Muscle of leg (tissue), 3 donors: ENCODE measurements at regions not wholly inside any gene's neighbourhood (a gene's known extent, or its start where the extent isn't known, plus 50 kb on each side); places are given as distances from the start of the nearest gene placed in this dataset.
"Not testable (repeated sequence)": the region's sequence is repeated elsewhere in the genome, so short reads cannot be mapped to it uniquely, and the experiment has no call there.

Source experiments
- DNase-seq: peaks from one replicate; pipeline ENCODE4 v3.0.0; 2013
- H3K27ac ChIP-seq: one replicate; pipeline ENCODE4 v1.5.1; 2013; ENCODE audit warnings: mild to moderate bottlenecking, low read length, control low read depth
- H3K27me3 ChIP-seq: one replicate; pipeline ENCODE4 v1.6.1; 2013; ENCODE audit warnings: low read length; ENCODE audit not compliant: control insufficient read depth, insufficient read depth
- H3K36me3 ChIP-seq: one replicate; pipeline ENCODE4 v1.6.1; 2013; ENCODE audit warnings: low read length; ENCODE audit not compliant: control insufficient read depth, insufficient read depth
- H3K4me1 ChIP-seq: one replicate; pipeline ENCODE4 v1.6.1; 2013; ENCODE audit warnings: low read length; ENCODE audit not compliant: control insufficient read depth, insufficient read depth
- H3K4me3 ChIP-seq: one replicate; pipeline ENCODE4 v1.5.1; 2013; ENCODE audit warnings: low read length, control low read depth
- H3K9me3 ChIP-seq: replicated peaks from 2 replicates; pipeline ENCODE4 v1.6.1; 2013; ENCODE audit warnings: low read depth, low read length; ENCODE audit not compliant: control insufficient read depth
- WGBS: methylation state at CpG from one replicate; pipeline ENCODE4 v1.1.5; 2013; ENCODE audit warnings: missing lambda C conversion rate; ENCODE audit not compliant: insufficient coverage; 5-methylcytosine and 5-hydroxymethylcytosine counted together

DNA sequence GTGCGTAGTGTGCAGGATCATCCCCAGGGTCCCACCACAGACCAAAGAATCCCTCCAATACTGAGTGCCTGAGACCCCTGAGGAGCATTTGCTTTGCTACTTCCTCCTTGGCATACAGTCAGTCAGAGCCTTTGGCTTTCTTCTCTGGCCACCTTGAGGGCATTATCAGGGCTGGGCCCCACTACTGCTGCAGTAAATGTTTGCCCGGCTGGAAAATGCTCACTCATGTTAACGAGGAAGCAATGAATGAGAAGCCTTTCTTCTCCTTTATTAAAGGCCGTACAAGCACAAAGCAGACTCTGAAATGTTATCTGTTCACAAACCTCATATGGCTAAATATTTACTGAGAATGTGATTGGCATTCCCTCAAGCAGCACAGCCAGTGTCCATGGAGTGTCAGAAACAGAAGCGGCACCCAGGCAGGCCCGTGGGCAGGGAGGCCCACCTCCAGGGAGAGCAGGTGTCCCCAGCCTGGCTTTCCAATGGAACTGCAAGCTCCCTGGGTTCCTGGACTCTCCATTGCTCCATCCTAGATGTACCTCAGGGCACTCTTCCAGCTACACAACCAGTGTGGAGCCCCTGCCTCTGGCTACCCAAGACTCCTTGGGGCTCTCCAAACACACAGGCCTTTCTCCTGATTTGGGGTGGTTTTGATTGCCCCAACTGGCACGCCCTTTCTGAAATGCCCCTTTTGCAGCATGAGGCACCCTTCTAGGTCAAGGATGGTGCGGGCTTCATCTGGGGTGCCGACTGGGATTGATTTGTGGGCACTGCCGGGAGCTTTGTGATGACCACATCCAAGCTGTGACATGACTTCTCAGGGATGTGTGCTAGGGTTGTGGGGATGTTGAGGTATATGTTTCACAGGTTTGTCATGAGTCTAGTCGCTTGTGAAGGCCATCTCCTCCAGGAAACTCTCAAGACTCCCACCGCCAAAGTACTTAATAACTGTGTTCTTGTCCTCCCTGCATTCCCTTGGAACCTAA lies 195.6 kb downstream of the FAM43A start:
- DNase-seq: peak; percentile 35
- H3K36me3 ChIP-seq: no peaks in the 10 kb centered on the region
- H3K4me1 ChIP-seq: peaks cover 40% of the 10 kb centered on the region
- no peak overlapping the region for H3K27ac ChIP-seq
- peaks cover 2% of the 10 kb centered on the region for H3K27me3 ChIP-seq
- H3K9me3 ChIP-seq: peaks cover 15% of the 10 kb centered on the region
- H3K4me3 ChIP-seq: no peak overlapping the region
- 67% methylated on average over 3 of the region's 12 CpGs for WGBS

DNA sequence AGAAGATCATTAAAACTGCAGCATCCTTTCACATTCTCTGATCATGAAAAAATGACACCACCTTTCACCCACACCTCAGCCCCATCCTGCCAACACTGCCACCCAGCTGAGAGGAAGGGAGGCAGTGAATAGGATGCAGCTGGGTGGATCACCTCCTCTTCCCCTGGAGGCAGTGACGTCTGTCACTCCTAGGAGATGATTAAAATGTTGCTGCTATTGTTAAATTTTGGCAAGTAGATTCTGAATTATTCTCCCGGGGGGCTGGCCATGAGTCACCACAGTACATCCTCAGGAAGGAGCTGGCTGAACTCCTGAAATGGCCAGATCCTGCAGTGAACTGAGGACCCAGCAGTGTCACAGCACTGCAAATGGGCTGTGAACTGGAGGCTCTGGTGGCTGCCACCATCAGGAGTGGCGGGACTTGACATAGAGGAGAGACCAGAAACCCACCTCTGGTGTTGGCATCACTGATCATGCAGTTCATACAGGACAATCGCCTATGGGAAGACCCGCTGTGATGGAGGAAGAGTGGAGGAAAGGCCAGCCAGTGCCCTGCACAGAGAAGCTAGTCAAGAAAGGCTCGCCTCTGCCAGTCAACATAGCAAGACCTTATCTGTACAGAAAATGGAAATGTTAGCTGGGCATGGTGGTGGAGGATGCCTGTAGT lies 199.1 kb downstream of the FAM43A start:
- peaks cover 20% of the 10 kb centered on the region for H3K4me1 ChIP-seq
- no peak overlapping the region for H3K27ac ChIP-seq
- DNase-seq: no peak
- WGBS: 100% methylated on average over 5 of the region's 6 CpGs
- peaks cover 15% of the 10 kb centered on the region for H3K9me3 ChIP-seq
- H3K27me3 ChIP-seq: no peaks in the 10 kb centered on the region
- no peak overlapping the region for H3K4me3 ChIP-seq
- H3K36me3 ChIP-seq: no peaks in the 10 kb centered on the region

DNA sequence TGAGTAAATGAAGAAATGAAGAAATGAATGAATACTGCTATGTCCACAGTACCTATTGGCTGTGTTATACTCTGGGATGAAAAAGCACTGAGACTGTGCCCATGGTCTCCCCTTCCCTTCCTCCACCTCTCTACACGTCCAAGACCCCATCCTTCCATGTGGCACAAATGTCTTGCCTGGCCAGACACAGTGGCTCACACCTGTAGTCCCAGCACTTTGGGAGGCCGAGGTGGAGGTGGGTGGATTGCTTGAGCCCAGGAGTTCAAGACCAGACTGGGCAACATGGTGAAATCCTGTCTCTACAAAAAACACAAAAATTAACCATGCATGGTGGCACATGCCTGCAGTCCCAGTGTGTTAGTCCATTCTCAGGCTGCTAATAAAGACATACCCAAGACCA lies 200.1 kb downstream of the FAM43A start:
- no peak for DNase-seq
- H3K4me3 ChIP-seq: no peak overlapping the region
- H3K27ac ChIP-seq: no peak overlapping the region
- peaks cover 10% of the 10 kb centered on the region for H3K4me1 ChIP-seq
- H3K9me3 ChIP-seq: peaks cover 15% of the 10 kb centered on the region
- no peaks in the 10 kb centered on the region for H3K27me3 ChIP-seq
- no CpG with 5 or more reads among the region's 2 CpGs for WGBS
- no peaks in the 10 kb centered on the region for H3K36me3 ChIP-seq

- no peak for DNase-seq
- no peaks in the 10 kb centered on the region for H3K27me3 ChIP-seq
- H3K36me3 ChIP-seq: no peaks in the 10 kb centered on the region
- peaks cover 2% of the 10 kb centered on the region for H3K4me1 ChIP-seq
- 92% methylated on average over 2 of the region's 2 CpGs for WGBS
- no peak overlapping the region for H3K4me3 ChIP-seq
- H3K27ac ChIP-seq: no peak overlapping the region
- H3K9me3 ChIP-seq: peaks cover 15% of the 10 kb centered on the region
These were observed 201.2 kb downstream of the FAM43A start for GRCh38 chr3:194886836-194887235.

- DNase-seq, H3K36me3 ChIP-seq, H3K4me1 ChIP-seq, H3K27me3 ChIP-seq, H3K4me3 ChIP-seq, H3K27ac ChIP-seq: not testable (repeated sequence)
- WGBS: no CpG with 5 or more reads among the region's 3 CpGs
- H3K9me3 ChIP-seq: peaks cover 15% of the 10 kb centered on the region
These were observed 202.4 kb downstream of the FAM43A start for GRCh38 chr3:194888062-194888461.

DNA sequence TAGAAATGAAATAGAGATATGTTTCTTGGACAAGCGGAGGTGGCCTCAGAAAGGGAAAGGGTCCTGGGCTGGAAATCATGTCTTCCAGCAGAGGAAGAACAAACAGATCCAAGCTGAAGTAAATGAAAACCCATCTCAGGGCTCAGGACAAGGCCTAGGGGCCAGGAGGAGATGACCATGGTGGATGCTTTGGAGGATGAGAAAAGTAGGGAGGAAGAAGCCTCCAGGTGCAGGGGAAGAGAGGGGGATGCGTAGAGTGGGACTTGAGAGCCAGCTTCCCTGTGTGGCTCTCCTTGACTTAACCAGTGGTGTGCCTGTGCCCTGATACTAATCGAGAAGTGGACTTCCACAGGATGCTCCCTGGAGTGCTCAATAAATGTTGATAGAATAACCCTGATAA lies 203.2 kb downstream of the FAM43A start:
- WGBS: 81% methylated on average over 2 of the region's 3 CpGs
- Histone ChIP-seq H3K36me3 (no peaks in the 10 kb centered on the region), H3K4me3 (no peak overlapping the region), H3K9me3 (peaks cover 10% of the 10 kb centered on the region), H3K27me3 (no peaks in the 10 kb centered on the region), H3K4me1 (peaks cover 2% of the 10 kb centered on the region), H3K27ac (no peak overlapping the region)
- DNase-seq: no peak

DNA sequence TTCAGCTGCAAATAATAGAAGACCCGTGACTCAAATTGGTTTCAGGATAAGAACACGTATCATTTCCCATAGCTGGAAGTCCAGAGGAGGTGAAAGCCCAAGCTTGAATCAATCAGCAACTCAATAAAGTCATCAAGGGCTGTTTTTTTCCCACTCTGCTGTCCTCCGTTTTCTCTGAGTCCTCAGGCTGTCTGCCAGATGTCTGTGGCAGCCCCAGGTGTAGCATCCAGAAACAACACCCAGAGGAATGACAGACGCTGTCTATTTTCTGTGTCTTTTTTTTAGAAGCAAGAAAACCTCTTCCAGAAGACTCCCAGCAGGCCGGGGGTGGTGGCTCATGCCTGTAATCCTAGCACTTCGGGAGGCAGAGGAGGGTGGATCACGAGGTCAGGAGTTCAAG lies 204.4 kb downstream of the FAM43A start:
- H3K4me1 ChIP-seq: no peaks in the 10 kb centered on the region
- peaks cover 6% of the 10 kb centered on the region for H3K9me3 ChIP-seq
- H3K27ac ChIP-seq: no peak overlapping the region
- H3K27me3 ChIP-seq: no peaks in the 10 kb centered on the region
- WGBS: 34% methylated on average over 4 of the region's 7 CpGs
- H3K36me3 ChIP-seq: no peaks in the 10 kb centered on the region
- no peak for DNase-seq
- H3K4me3 ChIP-seq: no peak overlapping the region

DNA sequence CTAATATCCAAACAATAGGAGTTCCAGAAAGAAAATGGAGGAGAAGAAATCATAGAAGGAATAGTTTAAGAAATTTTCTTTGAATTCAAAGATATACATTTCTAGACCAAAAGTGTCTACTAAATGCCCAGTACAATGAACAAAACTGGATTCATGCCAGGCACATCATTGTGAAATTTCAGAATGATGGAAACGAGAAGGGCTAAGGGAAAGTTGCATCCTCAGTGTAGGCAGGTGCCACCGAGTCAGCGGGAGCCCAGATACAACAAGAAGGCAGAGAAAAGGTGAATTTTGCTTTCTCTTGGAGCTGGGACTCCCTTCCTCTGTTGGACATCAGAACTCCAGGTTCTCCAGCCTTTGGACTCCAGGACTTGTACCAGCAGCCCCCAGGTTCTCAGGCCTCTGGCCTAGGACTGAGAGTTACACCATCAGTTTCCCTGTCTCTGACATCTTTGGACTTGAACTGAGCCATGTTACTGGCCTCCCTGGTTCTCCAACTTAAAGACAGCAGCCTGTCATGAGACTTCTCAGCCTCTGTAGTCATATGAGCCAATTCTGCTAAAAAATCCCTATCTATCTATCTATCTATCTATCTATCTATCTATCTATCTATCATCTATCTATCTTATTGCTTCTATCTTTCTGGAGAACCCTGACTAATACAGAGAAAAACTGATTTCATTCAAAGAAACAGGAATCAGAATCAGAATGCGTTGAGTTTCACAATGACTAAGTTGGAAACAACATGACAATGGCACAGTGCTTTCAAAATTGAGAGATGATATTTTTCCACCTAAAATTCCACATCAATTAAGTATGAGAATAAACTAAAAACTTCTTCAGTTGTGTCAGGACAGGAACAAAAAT lies 207.7 kb downstream of the FAM43A start:
- Histone ChIP-seq H3K9me3 (peaks cover 6% of the 10 kb centered on the region), H3K27me3 (no peaks in the 10 kb centered on the region), H3K27ac (no peak overlapping the region), H3K4me3 (no peak overlapping the region), H3K4me1 (no peaks in the 10 kb centered on the region), H3K36me3 (no peaks in the 10 kb centered on the region)
- no peak for DNase-seq
- WGBS: 74% methylated on average over 3 of the region's 4 CpGs

GRCh38 chr3:194894538-194894937 lies 208.9 kb downstream of the FAM43A start:
- Histone ChIP-seq H3K9me3 (peaks cover 6% of the 10 kb centered on the region), H3K36me3 (no peaks in the 10 kb centered on the region), H3K4me3 (no peak overlapping the region), H3K27me3 (no peaks in the 10 kb centered on the region), H3K27ac (no peak overlapping the region), H3K4me1 (no peaks in the 10 kb centered on the region)
- no peak for DNase-seq
